GM21390 (cell line): ENCODE measurements at regions not wholly inside any gene's neighbourhood (a gene's known extent, or its start where the extent isn't known, plus 50 kb on each side); places are given as distances from the start of the nearest gene placed in this dataset.
"Not testable (repeated sequence)": the region's sequence is repeated elsewhere in the genome, so short reads cannot be mapped to it uniquely, and the experiment has no call there.

ENCODE experiments used
- ATAC-seq: cut with Tn5 transposase; IDR thresholded peaks from one replicate; pipeline ENCODE4 v1.9.1; 2021; ENCODE audit not compliant: unreplicated experiment

GRCh38 chrX:84611843-84612636 lies 109.8 kb upstream of the HDX start:
- no peak for ATAC-seq

DNA sequence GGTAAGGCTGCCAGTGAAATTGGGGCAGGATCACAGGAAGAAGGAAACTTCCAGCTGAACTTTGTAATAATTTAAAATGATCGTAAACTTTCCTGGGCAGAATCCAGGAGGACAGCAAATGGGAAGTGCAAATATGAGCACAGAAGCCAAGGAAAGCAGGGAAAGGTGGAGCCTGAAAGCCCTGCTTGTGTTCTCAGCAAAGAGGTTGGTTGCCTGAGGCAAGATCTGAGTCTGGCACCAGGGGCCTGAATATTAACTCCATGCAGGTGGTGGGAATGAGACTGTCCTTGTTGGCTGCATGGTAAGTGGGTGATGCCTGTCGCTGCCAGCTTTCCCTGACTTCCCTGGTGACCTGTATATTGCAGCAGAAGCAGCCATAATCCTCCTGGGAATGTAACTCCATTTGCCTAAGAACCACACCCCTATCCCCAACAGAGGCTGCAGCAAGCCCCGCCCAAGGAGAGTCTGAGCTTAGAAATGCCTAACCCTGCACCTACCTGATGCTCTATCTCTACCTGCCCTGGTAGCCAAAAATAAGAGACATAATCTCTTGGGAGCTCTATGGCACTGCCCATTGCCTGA lies 132.0 kb upstream of the HDX start:
- no peak for ATAC-seq

DNA sequence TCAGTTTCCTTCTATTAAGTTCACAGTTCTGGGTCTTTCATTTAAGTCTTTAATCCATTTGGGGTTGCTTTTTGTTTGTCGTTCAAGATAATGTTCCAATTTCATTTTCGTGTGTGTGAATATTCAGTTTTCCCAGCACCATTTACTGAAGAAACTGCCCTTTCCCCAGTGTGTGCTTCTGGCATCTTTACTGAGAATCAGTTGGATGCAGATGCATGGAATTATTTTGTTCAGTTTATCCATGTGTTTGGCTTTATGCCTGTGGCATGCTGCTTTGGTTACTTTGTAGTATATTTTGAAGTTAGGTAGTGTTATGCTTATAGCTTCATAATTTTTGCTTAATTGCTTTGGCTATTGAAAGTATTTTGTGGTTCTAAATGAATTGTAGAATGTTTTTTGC lies 163.8 kb upstream of the HDX start:
- ATAC-seq: no peak

- no peak for ATAC-seq
These were observed 188.0 kb upstream of the HDX start for GRCh38 chrX:84690228-84690627.

DNA sequence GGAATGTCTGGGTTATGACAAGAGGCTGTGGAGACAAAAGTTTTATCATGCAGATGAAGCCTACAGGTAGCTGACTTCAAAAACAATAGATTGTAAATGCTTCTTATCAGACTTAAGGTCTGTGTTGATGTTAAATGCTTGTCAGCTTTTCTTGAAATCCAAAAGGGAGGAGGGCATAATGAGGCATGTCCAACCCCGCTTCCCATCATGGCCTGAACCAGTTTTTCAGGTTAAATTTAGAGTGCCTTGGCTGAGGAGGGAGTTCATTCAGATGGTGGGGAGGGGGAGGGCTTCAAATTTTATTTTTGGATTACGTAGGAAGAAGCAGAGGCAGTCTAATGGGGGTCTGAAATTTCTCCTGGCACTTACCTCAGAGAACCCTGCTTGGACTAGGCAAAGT lies 207.7 kb upstream of the HDX start:
- ATAC-seq: no peak

GRCh38 chrX:84710611-84711010 lies 208.4 kb upstream of the HDX start:
- ATAC-seq: no peak

- ATAC-seq: no peak
These were observed 210.4 kb upstream of the HDX start for GRCh38 chrX:84712621-84713020.

DNA sequence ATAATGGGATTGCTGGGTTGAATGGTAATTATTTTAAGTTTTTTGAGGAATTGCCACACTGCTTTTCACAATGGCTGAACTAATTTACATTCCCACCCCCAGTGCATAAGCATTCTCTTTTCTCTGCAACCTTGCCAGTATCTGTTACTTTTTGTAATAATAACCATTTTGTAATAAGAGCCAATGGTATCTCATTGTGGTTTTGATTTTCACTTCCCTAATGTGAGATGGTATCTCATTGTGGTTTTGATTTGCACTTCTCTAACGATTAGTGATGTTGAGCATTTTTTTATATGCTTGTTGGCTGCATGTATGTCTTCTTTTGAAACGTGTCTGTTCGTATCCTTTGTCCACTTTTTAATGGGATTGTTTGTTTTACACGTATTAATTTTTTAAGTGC lies 213.1 kb upstream of the HDX start:
- no peak for ATAC-seq

DNA sequence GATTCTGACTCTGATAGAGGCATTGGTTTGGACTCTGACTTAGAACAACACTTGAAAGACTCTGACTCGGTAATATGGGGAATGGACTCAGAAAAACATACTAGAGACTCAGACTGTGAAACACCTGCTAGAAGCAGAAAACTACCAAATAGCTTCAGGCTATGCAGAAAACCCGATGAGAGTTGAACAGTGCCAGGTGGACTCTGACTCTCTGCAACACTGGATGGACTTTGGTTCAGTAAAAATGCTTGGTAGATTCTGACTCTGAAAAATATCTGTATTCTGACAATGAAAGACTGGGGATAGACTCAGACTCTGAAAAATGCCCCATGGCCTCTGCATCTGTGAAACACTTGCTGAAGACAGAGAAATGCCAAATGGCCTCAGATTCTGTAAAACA lies 215.1 kb upstream of the HDX start:
- no peak for ATAC-seq

GRCh38 chrX:84721416-84721815 lies 219.2 kb upstream of the HDX start:
- no peak for ATAC-seq

- no peak for ATAC-seq
These were observed 222.3 kb upstream of the HDX start for GRCh38 chrX:84724576-84724975.

- ATAC-seq: no peak
These were observed 227.2 kb upstream of the HDX start for GRCh38 chrX:84729408-84729807.

- peak; percentile 100 for ATAC-seq
These were observed 227.6 kb upstream of the HDX start for GRCh38 chrX:84729809-84730208.

DNA sequence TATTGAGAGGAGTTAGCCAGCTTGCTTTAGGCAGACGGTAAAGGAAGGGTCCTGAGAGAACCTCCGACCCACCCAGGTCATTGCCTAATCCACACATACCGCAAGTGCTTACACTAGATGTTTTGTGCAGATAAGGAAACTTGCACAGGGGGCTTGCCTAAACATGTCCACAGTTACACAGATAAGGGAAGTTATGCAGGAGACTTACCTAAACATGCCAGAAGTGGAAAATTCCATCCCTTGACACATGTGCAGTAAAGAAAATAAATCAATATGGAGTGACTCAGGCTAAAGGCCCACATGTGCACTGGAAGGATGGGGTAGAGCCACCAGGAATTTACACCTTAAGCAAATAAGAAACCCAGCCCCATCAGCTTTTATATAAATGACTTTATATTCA lies 232.8 kb upstream of the HDX start:
- no peak for ATAC-seq

DNA sequence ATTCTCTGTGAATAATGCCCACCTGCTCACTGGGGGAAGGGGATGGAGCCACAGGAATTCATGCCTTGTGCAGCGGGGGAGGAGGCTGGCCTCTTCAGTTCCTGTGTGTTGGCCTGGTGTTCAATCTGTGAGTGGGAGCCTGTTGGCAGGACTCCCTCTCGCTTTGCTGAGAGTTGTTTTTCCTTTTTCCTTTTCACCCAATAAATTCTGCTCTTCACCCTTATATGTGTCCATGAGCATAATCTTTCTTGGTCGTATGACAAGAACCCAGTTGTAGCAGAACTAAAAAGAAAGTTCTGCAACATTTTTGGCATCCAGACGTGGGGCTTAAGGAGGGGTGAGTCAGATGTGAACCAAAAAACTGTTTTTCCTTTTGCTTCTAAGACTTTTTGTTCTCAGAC lies 235.2 kb upstream of the HDX start:
- ATAC-seq: no peak

DNA sequence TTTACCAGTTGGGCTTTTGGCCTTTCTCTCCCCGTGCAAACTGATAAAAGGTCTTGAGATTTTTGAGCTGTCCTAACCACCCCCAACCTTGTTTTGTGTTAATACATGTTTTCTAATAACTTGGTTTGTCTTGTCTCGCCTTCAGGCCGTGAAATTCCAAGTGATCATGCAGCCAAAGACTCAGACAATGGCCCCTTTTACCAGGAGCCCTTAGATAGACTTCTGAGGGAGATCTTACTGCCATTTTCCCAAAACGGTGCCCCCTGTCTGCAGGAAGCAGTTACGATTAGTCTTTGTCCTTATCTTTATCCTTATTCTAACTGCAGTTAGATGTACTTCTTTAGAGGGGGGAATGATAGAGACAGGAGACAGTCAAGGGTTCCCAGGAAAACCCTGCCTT lies 245.3 kb upstream of the HDX start:
- ATAC-seq: no peak

DNA sequence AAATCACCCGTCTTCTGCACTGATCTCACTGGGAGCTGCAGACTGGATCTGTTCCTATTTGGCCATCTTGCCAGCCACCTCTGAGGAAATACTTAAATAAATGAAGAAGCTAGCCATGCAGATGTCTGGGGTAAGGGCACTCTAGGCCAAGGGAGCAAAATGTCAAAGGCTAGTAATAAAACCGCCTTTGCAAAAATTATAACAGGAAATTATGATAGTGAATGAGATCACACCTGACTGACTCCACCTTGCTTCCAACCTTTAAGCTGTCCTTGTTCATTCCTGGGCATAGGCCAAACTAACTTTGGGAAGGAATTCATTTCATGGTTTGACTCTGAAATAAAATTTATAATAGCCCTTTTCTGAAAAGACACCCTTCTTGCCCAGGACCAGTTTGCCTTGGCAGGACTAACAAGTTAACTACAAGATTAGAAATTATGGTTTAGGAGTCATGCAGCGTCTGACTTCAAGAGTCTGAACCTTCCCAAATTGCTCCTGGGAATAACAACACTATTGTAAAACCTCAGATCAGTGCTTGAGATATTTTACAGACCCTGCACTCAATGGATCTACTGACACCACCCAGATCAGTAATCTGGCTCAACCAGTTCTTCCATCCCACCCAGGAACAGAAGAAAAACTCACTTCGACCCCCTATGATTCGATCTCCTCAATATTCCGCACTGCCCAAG lies 246.9 kb upstream of the HDX start:
- ATAC-seq: no peak

DNA sequence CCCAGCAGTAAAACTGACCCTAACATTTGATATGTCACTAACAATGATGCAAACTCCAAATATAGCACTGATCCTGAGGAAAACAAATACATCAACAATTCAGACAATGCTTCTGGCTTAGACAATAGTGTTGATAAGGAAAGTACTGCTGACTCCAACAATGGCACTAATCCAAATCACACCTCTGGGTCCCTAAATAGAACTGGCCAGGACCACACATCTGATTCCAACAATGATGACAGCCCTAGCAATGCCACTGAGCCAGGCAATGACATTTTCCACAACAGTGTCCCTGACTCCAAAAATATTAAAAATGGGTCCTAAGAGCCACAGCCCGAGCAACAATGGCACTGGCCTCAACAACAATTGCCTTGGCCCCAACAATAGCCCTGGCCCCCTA lies 243.1 kb upstream of the APOOL start:
- ATAC-seq: no peak

DNA sequence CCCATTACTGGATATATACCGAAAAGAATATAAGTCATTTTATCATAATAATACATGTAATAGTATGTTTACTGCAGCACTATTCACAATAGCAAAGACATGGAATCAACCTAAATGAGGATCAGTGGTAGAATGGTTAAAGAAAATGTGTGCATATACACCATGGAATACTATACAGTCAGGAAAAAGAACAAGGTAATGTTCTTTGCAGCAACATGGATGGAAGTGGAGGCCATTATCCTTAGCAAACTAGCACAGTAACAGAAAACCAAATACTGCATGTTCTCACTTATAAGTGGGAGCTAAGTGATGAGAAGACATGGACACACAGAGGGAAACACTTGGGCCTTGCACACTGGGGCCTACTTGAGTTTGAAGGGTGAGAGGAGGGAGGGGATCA lies 207.4 kb upstream of the APOOL start:
- no peak for ATAC-seq

DNA sequence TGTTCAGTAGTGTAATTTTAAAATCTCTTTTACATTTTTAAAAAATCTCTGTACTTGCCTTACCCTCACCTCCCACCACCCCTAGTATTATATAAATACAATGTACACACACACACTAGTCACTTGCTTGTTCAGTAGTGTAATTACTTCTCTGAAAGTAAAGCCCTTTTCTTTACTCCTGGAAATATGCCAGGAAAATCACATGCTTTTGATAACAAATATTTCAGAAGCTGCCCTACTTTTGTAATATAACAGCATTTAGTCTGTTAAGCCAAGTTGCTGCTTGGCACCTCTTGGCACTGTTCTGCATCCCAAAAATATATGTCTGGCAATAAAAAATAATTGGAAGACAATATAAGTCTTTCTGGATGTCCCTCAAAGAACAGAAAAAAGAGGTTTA lies 172.8 kb upstream of the APOOL start:
- no peak for ATAC-seq

GRCh38 chrX:84846541-84846940 lies 157.1 kb upstream of the APOOL start:
- not testable (repeated sequence) for ATAC-seq

DNA sequence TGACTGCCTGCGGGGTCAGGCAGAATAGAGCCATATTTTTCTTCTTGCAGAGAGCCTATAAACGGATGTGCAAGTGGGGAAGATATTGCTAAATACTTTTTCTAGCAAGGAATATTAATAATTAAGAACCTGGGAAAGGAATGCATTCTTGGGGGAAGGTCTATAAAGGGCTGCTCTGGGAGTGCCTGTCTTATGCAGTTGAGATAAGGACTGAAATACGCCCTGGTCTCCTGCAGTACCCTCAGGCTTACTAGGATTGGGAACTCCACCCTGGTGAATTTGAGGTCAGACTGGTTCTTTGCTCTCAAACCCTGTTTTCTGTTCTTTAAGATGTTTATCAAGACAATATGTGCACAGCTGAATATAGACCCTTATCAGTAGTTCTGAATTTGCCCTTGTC lies 152.5 kb upstream of the APOOL start:
- not testable (repeated sequence) for ATAC-seq
